Umbilical cord (tissue), 1 donor: ENCODE measurements at regions not wholly inside any gene's neighbourhood (a gene's known extent, or its start where the extent isn't known, plus 50 kb on each side); places are given as distances from the start of the nearest gene placed in this dataset.

Experiments used
- DNase-seq: peaks from one replicate; pipeline ENCODE4 v3.0.0-alpha.2; 2015; ENCODE audit warnings: low spot score

DNA sequence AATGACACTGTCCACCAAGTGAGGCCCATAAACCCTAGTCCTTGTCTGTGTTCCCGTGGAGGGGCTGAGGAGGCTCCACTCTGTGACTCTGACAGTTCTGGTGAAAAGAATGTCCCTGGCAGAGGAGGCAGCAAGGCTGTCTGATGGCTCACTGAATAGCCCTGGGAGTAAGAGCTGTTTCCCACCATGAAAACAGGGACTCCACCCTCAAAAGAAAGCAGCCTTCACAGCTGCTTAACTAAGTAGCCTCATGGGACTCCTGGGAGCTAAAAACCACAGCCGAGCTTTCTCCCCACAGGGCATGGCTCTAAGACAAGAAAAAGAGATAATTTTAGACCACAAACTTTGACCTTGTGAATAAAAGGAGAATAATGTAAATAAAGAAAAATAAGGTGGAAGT is 135.1 kb upstream of the FRY start:
- peak; percentile 45 for DNase-seq

DNA sequence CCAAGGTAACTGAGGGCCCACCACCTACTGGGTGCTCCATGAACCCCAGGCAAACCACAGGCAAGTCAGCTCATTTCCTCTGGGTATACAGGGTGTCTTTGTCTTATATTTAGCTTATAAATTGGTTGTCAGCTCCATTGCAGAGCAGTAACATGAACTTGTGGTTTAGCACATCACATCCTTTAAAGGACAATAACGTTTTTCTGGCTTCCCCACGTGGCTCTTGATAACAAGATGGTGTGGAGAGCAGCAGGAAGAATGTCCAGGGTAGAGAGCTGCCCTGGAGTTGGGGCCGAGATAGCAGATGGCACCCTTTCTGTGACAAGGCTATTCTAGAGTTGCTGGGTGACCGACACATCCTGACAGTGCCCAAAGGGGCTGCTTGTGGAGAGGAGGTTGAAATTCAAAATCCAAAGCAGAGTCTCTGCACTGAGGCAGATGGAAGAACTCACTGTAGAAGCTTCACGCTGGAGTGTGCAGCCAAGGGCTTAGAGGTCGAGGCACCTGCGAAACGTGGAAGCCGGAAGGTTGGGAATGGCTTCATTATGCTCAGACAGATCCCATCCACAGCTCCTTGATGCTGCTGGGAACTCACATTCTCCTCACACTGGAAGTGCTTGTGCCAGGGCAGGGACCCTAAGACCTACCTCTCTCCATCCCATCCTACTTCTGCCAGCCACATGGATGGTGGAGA is 133.0 kb upstream of the FRY start:
- no peak for DNase-seq

DNA sequence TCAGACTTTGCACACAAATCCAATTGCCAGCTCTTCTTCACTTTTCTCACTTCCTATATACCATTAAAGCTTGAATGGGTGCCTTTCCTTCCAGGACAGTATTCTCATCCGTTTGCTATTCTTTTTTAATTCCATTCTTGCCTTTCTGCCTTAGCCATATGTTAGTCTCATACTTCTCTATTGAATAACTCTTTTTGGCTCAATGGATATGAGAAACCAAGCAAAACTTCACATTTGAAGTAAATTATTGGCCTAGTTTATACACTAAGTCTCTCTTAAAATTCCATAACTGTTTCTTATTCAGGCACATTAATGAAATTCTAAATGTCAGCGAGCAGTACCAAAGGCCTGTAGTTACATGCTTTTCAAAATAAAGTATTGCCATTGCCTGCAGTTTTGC is 129.6 kb upstream of the FRY start:
- DNase-seq = no peak

DNA sequence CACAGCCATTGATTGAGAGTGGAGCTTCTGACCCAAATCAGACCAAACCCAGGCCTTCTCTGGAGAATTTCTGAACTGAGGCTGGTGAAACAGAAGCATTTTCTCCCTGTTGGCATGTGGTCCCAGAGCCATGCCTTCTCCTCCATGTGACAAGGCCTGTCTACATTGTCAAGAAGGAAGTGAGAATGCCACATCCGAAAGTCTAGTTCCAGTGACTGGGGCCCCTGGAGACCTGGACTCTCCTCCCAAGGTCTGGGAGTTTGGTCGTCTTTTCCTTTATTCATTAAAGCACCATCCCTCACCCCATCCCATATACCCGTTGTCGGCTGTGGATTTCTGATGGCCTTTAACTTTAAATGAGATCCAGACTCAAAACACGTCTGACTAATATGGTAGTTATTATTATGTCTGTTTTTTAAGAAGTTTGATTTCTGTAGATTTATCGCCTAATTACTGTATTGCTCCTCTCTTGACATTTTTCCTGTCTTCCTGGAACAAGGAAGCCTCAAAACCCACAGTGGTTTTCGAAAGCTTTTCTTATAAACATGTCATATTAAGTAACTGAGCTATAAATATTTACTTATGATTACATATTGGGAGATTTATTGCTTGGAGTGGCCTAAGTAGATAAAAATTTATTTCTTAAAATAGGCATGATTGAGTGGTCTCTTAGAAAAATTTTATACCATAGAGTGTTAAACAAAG is 128.3 kb upstream of the FRY start:
- DNase-seq = no peak

GRCh38 chr13:31904941-31905824 is 126.4 kb upstream of the FRY start:
- no peak for DNase-seq

DNA sequence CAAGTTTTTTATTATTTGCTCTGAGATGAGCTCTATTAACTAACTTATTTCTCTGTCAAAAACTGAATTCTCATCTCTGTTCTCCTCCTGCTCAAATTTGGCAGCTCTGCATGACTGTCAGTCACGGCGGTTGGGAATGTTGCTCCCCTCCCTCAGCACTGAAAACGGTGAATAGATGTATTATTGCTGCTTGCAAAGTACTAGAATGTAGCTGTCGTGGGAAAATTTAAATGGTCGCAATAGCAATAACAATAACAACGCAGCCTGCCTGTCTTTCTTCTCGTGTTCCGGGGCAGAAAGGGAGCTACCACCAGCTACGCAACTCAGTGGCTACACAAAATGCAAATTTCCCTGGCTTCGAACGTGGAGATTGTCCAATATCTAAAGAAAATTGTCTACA is 125.6 kb upstream of the FRY start:
- DNase-seq = no peak

GRCh38 chr13:31908696-31909411 is 122.7 kb upstream of the FRY start:
- no peak for DNase-seq

- peak; percentile 76 for DNase-seq
Observed at GRCh38 chr13:31909864-31910551, 121.6 kb upstream of the FRY start.

GRCh38 chr13:31910633-31911032 is 120.9 kb upstream of the FRY start:
- no peak for DNase-seq

GRCh38 chr13:31912647-31913401 is 118.8 kb upstream of the FRY start:
- no peak for DNase-seq

- DNase-seq = peak; percentile 19
Observed at GRCh38 chr13:31913459-31913858, 118.1 kb upstream of the FRY start.

GRCh38 chr13:31914843-31915242 is 116.7 kb upstream of the FRY start:
- no peak for DNase-seq

DNA sequence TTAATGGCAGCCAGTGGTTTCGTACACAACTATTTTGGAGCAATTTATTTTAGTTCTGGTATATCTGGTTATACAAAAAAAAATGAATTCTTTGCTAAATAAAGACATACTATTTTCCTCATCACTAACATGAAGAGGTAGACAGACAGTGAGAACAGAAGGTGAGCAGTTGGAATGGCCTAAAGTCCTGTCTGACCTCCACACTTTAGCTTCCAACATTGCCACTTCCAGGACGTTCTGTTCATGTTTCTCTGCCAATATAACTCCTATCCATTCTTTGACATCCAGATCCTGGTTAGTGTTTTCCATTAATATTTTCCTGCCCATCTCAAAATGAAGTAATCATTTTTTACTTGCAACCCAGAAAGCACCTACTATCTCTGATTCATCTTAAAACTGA is 112.9 kb upstream of the FRY start:
- no peak for DNase-seq

DNA sequence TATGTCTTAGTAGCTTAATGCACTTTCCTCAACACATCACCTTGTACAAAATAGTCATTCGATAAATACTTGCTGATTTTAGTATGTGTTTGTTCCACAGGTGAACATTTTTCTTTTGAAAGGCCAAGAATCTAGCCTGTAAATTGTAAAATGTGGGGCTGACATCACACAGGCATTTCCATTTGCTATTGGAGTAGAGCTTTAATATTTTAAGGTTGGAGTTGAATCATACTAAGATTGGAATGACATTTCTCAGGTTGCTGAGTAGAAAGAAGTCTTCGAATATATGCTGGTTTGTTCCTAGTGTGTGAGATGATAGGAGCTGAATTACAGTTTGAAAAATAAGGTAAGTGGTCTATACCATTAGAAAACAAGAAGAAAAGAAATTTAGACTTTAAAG is 112.3 kb upstream of the FRY start:
- no peak for DNase-seq

- DNase-seq = no peak
Observed at GRCh38 chr13:31919971-31920726, 111.4 kb upstream of the FRY start.

DNA sequence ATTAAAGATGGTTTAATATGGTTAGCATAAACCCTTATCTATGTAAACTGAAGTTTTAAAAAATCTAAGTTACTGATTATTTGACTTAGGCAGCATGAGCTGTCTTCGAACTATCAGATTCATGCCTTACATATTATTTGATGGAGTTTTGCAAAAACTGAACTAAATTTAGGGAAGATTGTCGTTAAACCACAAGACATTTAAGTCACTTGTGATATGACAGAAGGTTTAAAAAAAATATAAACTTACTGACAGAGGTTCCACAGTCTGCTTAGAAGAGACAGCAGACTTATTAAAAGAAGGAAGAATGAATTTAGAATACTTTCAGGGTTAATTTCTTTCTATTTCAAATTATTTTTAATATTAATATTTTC is 110.9 kb upstream of the FRY start:
- DNase-seq = no peak

DNA sequence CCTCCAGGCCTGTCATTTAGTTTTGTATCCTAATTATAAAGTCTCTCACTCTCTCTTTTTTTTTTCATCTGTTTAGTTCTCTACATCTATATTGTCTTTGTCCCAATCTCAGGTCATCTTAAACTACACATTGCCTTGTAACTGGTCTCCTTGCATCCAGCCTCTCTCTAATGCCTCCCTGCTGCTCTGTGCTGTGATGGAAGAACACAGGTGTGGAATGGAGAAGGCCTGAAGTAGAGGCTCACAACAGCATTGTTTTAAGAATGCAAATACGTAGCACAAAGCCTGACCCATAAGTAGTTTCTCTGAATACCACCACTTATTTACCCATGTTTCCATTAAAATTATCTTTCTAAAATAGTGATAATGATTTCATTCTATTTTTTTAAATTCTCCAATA is 108.8 kb upstream of the FRY start:
- DNase-seq = no peak

DNA sequence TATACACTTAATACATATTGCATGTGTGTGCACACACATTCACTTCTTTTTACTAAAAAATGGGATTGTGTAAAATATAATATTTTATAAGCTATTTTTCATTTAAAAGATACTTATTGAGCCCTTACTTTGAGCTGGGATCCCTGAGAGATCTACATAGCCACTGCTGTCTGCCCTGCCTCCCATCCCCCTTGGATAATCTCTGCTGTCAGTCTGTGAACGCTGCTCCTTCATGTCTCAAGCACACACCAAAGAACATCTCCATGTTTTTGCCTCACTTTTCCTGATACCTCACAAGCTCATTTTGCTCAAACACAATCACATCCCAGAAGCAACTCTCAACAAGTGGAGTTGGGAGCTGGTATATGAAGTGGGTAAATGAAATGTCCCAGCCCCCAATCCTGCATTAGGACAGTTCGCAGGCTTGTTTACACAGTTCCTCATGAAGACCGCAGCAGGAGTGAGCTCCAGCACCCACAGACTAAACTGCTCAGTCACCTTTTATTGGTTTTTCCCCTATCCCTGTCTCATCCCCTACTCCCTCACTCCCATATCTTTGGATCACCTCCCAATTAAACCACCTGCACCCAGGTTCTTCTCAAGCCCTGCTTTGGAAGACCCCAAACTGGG is 108.3 kb upstream of the FRY start:
- no peak for DNase-seq

GRCh38 chr13:31925079-31925478 is 106.5 kb upstream of the FRY start:
- no peak for DNase-seq
